Coronary artery (tissue), 2 donors: ENCODE measurements at regions not wholly inside any gene's neighbourhood (a gene's known extent, or its start where the extent isn't known, plus 50 kb on each side); places are given as distances from the start of the nearest gene placed in this dataset.

Source experiments
- DNase-seq: peaks from one replicate; pipeline ENCODE4 v3.0.0-alpha.2; 2017; ENCODE audit warnings: low spot score
- H3K27ac ChIP-seq, 2 donors: fragments of 200-600 bp; sonication (generic); one replicate each; pipeline ENCODE4 v1.5.1; 2016 to 2019
- H3K4me3 ChIP-seq: fragments of 200-600 bp; sonication (generic); 2 replicates; pipeline ENCODE4 v1.5.1; 2016; ENCODE audit warnings: mild to moderate bottlenecking, moderate library complexity
- TF ChIP-seq, protein P1 (sequence below): fragments of 200-600 bp; sonication (generic); IDR thresholded peaks from one replicate; pipeline ENCODE4 v1.5.1; 2019; ENCODE audit warnings: antibody characterized with exemption

DNA sequence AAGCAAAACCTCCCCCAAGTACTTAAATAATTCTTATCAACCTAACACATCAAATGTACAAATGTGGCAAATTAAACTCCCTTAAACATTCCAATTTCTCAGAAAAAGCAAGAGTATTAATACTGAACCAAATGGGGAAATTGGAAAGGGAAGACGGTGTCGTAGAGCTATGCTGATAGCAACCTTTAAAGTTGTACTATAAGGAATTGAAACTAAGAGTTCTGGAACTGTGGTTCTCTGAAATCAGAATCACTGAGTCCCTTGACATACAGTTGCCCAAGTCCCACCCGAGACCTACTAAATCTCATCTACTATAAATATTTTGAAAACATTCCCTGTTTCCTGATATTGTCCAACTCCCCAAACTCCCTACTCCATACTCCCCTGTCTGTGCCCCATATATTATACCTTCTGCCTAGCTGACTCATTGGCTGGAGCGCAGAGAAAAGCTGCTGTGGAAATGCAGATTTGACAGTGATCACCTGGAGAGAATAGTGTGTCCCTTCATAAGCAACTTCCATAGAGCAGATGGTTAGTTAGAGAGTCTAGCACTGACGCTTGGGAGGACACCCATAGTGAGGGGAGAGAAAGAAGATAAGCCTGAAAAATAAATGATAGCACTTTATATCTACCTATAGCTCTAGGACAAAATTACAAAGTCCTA, 51.4 kb upstream of the ITM2B start:
- Histone ChIP-seq H3K27ac (no peak overlapping the region), H3K4me3 (no peak overlapping the region)
- TF ChIP-seq, protein P1, sequence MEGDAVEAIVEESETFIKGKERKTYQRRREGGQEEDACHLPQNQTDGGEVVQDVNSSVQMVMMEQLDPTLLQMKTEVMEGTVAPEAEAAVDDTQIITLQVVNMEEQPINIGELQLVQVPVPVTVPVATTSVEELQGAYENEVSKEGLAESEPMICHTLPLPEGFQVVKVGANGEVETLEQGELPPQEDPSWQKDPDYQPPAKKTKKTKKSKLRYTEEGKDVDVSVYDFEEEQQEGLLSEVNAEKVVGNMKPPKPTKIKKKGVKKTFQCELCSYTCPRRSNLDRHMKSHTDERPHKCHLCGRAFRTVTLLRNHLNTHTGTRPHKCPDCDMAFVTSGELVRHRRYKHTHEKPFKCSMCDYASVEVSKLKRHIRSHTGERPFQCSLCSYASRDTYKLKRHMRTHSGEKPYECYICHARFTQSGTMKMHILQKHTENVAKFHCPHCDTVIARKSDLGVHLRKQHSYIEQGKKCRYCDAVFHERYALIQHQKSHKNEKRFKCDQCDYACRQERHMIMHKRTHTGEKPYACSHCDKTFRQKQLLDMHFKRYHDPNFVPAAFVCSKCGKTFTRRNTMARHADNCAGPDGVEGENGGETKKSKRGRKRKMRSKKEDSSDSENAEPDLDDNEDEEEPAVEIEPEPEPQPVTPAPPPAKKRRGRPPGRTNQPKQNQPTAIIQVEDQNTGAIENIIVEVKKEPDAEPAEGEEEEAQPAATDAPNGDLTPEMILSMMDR = no peak
- DNase-seq = no peak

DNA sequence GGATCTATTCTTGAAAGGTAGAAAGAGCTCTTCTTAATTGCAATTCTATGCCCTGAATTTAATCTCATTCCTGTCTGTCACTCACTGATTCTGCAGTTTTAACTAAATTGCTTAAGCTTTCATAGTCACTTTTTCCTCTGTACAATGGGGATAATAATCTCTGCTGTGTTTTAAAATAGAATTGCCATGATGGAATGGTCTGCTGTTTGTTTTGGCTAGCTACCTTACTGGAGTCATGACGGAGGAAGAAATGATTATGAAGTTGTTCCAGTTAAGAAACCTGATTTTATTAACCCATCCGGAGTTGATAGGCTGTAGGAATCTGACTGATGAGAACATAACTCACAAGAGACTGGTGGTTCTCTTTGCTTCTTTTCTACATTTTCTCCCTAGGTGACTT, 54.9 kb upstream of the ITM2B start:
- Histone ChIP-seq H3K27ac (no peak overlapping the region), H3K4me3 (no peak overlapping the region)
- TF ChIP-seq, protein P1 = no peak
- DNase-seq = no peak

DNA sequence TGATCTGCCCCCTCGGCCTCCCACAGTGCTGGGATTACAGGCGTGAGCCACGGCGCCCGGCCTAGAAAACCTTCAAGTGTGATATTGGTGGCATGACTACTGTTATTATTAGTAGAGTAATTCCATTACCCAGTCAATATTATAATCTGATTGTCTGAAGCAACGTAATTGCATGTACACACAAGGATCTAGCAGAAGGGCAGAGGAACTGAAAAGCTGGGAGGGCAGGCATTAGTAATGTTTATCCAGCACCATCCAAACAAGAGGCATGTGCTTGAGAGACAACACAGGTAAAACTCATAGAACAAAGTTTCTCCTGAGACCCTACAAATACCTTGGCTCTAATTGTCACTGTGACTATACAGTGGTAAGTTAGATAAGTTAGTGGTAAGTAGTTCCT, 56.2 kb upstream of the ITM2B start:
- H3K27ac ChIP-seq = no peak overlapping the region
- H3K4me3 ChIP-seq = no peak overlapping the region
- TF ChIP-seq, protein P1 = no peak
- DNase-seq = no peak

DNA sequence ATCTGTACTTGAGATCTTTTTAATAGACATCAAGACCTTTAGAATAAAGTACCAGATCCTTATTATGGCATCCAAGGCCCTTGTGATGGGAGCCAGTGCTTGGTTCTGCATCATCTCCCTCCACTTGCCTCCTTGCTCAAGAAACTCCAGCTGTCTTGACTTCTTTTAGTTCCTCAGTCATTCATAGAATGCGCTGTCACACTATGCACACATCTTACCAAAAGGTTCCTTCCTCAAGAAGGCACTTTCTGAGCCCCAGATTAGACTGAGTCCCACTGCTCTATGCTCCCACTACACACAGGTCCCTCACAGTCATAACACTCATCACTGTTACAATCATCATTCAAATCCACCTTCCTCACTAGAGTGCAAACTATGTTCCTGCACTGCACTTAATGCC, 57.8 kb upstream of the ITM2B start:
- no peak for DNase-seq
- TF ChIP-seq, protein P1 = no peak
- Histone ChIP-seq H3K4me3 (no peak overlapping the region), H3K27ac (no peak overlapping the region)

DNA sequence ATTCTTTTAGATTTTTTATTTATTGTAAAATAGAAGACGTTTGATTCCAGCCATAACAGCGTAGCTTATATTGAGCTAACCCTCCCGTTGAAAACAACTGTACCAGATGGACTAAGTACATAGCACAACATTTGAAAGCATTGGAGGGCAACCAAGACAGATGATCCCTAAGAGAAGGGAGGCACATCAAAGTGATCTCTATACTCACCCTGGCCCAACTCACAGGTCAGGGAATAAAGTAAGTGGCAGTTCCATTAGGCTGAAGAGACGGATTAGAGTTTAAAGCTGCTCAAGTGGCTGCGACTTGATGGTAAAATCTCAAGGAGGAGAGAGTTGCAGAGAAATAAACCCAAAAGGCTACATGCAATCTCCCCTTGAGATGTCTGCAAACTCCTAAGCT, 65.1 kb upstream of the ITM2B start:
- no peak overlapping the region for H3K27ac ChIP-seq
- DNase-seq = no peak
- TF ChIP-seq, protein P1 = no peak
- no peak overlapping the region for H3K4me3 ChIP-seq

DNA sequence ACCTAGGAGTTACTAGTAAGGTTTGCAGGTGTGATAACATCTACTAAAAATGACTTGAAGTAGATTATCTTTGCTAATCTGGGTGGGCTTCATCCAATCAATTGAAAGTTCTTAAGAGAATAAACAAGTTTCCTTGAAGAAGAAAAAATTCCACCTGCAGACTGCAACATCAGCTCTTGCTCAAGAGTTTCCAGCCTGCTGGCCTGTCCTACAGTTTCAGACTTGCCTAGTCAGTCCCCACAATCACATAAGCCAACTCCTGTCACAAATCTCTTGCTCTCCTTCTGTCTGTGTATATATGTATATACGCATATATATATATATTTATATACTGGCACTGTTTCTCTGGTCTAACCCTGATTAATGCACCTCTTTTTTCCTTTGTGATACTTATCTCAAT, 67.3 kb upstream of the ITM2B start:
- H3K27ac ChIP-seq = no peak overlapping the region
- no peak overlapping the region for H3K4me3 ChIP-seq
- no peak for DNase-seq
- TF ChIP-seq, protein P1 = no peak

DNA sequence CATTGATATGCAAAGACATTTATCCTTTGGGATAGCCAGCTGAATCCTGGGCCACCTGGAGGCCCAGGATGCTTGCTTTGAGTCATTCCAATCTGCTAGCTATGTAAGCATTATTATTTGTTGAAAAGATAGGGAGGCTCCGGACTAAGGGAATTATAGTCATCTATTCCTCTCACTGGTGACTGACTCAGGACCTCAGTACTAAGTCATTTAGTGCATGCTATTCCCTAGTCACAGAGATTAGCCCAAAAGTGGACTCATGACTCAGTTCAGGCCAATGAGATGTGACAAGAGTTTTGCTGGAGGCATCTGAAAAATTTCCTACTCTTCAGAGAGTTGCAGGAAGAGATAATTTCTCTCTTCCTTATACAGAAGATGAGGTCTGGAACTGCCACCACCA, 67.9 kb upstream of the ITM2B start:
- H3K27ac ChIP-seq = no peak overlapping the region
- no peak overlapping the region for H3K4me3 ChIP-seq
- TF ChIP-seq, protein P1 = no peak
- no peak for DNase-seq
